T-helper 1 cell treated with Interleukin-12 subunit alpha and Interleukin-12 subunit beta and Interleukin-4 antibody, amounts not matched to agents 30 ng/mL and 1 ng/mL, for 36 hours (primary cell): ENCODE measurements at regions not wholly inside any gene's neighbourhood (a gene's known extent, or its start where the extent isn't known, plus 50 kb on each side); places are given as distances from the start of the nearest gene placed in this dataset.
"Not testable (repeated sequence)": the region's sequence is repeated elsewhere in the genome, so short reads cannot be mapped to it uniquely, and the experiment has no call there.

ENCODE experiments used
- intact Hi-C: fragments of 100-400 bp; cut with micrococcal nuclease; formaldehyde crosslinking; loops from one replicate; pipeline ENCODE4 v1.15.1; 2024

DNA sequence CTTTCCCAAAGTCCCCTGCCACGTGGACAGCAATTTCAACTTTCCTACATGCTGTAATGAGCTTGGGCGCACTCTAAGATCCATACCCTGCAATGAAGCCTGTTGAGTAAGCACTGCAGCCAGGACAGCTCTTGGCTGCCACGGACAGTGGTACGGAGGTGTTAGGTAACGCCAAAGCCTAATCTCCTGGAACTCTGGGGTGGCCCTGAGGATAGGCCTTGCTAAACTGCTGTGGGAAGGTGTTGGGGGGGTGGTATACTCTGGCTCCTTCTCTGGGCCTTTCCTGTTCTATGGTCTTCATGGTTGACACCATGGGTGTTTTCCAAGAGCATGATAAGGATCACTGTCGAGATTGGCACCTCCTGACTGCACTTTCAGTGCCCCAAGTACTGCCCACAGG lies 66.4 kb upstream of the PITX1 start:
- intact Hi-C loops = no loop called here

DNA sequence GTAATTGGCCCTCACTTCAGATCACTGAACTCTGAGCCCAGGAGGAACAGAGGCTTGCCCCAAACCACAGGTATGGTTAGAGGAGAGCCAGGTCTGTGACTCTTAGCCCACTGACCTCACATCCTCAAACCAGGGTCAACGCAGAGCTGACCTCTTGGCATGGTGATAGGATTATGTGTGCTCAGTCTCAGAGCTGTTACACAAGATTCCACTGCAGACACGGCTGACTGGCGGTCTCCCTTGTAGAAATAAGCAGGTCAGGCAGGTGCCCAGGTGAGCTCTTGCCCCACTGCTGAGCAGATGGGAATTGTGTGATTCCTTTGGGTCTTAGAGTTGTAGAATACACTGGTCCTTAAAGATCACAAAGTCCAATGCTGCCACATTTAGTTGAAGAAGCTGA lies 66.0 kb upstream of the PITX1 start:
- intact Hi-C loops = no loop called here

DNA sequence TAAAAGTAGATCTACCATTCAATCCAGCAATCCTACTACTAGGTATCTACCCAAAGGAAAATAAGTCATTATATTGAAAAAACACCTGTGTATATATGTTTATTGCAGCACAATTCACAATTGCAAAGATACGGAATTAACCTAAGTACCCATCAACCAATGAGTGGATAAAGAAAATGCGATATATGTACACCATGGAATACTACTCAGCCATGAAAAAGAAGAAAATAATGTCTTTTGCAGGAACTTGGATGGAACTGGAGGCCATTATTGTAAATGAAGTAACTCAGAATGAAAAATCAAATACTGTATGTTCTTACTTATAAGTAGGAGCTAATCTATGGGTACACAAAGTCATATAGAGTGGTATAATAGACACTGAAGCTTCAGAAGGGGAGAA lies 63.4 kb upstream of the PITX1 start:
- intact Hi-C loops = no loop called here

DNA sequence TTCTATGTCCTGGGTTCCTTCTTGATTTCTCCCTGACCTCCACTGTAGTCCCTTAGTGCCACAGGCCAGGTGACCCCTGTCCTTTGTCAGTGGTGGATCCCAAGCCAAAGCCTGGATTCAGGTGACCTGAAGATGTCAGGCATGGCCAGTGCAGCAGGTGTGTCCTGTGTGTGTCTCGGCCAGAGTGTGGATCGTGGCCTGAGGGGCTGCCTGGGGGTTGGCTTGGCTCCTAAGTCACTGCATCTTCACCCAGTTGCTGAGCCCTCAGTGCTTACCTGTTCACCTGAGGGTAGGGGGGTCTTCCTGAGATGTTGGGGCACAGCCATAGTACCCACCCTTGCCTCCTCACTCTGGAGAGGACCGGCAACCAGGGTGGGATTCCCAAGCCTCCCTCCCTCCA lies 61.8 kb upstream of the PITX1 start:
- intact Hi-C loops = no loop called here

DNA sequence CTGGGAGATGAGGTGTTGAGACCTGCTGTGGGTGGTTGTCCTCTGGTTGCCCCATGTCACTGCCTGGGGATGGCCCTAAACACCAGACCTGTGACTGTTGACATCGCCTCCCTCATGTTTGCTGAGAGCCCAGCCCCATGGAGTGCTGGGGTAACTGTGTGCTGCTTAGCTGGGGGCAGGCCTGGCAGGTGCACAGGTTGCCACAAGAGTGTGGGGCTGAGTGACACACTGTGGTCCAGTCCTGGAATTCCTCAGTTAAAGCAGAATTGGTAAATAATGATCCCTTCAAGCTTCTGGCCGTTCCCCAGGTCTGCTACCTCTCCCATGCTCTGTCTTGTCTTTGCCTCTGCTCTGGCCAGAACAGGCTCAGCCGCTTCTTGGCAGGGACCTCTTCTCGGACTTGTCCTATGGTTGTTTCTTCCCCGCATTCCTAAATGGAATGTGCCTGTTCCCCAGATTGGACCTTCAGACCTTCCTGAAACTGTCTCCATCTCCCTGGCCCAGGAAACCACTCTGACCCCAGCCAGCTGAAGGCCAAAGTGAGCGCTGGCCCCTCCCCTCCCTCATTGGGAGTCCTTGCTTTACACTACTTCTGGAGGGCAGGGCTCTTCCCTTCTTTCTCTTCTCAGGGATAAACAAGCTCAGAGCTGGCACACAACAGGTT lies 61.2 kb upstream of the PITX1 start:
- intact Hi-C loops = no loop called here

DNA sequence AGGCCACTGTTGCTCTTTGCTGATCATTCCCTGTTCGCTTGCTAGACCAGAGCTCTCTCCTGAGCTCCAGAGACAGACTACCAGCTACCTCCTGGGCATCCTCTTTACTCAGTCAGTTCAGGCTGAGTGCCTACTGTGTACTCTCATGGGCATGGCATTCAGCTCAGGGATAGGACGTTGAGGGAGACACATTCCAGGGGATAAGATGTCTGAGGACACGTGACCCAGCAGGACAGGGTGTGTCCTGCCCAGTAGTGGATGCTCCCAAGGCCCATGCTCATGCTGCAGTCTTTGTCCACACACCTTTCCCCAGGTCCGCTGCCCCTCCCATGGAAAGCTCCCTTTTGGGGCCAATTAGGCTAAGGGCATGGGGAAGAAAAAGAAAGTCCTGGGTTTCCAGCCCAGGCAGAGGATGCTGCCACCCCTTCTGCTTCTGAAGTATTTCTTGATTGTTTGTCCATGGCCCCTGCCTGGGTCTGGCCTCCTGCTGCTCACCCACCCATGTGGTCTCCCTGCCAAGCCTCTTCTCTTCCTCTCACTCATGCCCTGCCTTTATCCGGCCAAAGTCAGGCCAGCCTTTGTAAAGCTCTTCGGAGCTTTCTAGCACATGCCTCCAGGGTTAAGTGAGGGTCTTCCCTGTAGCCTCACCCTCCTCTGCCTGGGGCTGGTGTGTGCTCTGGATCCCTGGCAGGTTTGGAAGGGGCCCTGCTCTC lies 60.5 kb upstream of the PITX1 start:
- intact Hi-C loops = no loop called here

DNA sequence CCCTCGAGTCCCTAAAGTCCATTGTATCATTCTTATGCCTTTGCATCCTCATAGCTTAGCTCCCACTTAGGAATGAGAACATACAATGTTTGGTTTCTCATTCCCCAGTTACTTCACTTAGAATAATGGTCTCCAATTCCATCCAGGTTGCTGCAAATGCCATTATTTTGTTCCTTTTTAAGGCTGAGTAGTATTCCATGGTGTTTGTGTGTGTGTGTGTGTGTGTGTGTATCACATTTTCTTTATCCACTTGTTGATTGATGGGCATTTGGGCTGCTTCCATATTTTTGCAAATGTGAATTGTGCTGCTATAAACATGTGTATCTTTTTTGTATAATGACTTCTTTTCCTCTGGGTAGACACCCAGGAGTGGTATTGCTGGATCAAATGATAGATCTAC lies 59.5 kb upstream of the PITX1 start:
- intact Hi-C loops = not testable (repeated sequence)

DNA sequence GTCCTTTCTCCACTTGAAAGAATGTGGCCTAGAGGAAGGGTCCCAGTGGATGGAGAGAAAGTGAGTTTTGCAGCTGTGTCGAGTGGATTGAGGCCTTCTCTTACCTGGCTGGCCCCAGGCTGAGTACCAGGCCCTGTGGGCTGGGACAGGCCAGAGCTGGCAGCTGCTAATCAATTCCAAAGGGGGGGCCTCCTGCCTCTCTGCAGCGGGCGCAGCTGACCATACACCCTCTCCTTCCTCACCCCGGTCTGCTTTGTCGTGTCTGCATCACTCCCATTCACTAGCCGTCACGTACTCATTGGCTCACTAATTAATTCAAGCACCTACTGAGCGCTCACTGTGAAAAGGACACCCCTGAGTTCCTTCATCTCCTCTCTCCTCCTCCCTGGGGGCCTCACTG lies 58.4 kb upstream of the PITX1 start:
- intact Hi-C loops = no loop called here

DNA sequence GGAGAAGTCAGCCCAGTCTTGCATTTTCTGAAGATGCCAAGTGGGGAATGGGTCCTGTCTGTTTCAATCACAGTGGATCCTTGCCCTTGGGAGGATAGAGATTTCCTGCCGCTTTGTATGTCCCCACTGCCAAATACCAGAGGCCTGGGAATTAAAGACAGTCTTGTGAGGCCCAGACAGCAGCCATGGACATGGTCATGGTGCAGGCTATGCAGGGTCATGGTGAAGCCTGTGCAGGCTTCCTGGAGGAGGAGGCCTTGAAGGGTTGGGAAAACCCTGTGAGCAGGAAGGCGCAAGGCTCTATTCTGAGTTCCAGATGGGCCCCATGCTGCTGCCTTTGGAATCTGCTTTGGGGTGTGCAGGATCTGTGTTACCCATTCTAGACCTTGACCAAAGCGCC lies 57.3 kb upstream of the PITX1 start:
- intact Hi-C loops = no loop called here

DNA sequence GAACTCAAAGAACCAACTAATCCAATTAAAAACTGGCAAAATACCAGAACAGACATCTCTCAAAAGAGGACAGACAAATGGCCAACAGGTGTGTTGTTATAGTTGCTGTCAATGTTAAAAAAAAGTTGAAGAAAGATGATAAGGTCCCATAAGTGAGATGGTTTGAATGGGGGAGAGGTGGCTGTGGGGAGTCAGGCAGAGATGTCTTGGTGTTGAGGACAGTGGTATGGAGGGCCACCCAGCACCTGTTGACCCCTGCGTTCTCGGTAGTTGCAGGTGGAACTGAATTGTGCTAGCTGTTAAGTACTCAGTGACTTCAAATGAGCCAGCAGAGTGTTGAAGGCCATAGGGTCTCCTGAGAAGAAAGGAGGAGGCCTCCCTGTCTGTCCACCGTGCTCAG lies 55.9 kb upstream of the PITX1 start:
- intact Hi-C loops = no loop called here

DNA sequence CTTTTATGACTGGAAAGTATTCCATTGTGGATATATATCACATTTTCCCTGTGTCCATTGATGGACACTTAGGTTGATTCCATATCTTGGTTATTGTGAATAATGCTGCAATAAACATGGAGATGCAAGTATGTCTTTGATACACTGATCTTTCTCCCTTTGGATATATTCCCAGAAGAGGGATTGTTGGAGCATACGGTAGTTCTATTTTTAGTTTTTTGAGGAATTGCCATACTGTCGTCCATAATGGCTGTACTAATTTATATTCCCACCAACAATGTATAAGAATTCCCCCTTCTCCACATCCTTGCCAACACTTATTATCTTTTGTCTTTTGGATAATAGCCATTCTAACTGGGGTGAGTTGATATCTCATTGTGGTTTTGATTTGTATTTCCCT lies 54.9 kb upstream of the PITX1 start:
- intact Hi-C loops = no loop called here

DNA sequence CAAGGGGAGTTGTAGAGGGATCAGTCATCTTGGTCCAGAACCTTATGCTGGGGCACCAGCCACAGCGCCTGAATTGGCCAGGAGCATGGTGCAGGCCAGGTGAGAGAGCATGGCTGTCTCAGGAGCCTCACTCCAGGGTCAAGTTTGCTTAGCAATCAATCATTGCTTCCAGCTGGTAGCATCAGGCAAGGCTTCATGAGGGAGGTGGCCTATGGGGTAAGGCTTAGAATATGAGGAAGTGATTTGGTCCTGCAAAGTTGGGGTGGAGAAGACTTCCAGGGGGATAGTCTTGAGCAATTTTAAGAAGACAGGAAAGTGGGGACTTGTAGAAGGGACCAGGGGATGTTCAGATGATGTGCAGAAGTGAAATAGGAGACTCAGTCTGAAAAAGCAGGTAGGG lies 53.9 kb upstream of the PITX1 start:
- intact Hi-C loops = no loop called here

DNA sequence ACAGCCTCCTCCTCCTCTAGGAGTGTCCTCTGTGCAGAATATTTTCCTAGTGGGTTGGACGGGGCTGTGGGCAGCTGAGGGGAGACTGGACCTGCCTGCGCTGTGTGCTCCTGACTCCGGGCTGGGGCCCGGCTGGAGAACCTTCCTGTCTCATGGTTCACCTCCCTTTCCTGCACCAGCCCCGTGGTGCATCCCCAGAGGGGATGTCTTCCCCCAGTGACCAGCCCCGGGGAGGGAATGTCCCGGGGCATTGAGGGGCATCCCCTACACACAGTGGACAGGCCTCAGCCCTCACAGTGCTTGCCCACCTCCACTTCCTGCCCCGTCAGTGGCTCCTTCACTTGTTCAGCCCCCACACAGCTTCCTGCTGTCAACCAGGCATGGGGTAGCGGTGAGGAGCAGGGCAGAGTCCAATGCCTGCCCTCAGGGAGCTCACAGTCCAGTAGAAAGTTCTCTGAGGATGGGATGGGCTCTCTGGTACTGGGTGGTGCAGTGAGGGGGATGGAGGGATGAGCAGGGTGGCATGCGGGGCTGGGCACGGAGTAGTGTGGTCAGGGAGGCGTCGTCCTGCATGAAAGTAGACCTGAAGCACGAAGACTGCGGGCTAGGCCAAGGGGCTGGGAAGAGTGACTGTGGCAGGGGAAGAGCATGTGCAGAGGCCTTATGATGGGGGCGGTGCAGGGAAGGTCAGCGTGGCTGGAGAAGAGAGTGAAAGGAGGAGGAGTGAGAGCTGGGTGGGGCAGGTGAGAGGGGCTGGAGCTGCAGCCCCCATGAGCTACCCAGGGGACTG lies 52.1 kb upstream of the PITX1 start:
- intact Hi-C loops = no loop called here

DNA sequence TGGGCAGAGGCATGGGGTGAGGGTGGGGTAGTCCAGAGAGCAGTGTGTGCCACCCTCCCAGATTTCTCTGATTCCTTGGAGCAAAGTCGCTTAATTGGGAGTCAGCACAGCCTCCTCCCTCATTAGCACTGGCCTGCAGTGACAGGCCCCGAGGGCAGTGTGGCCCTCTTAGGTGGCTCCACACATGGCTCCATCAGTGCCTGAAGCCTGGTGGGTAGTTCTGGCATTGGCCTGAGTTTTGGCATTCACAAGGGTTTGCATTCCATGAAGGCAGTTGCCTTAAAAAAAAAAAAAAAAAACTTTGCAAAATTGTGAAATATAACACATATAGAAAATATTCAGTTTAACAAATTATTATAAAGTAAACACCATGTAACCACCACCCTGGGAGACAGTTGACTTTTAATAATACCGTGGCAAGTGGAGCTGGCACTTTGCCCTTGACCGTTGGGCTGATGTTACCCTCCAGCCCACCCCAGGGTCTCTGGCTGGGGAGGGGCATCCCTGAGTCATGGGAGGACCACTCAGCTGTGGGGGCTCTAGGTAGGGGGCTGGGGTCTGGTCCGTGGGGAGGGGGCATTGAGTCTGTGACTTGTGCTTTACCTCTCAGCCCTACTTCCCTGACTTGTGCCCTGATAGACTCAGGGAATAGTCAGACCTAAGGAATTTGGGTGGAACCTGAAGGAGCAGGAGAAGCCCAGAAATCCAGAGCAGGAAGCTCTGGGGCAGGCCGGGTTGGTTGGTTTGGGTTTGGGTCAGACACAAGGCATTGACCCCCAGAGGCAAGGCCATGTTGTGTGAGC lies 51.3 kb upstream of the PITX1 start:
- intact Hi-C loops = no loop called here
